ENCODE measurements at regions not wholly inside any gene's neighbourhood (a gene's known extent, or its start where the extent isn't known, plus 50 kb on each side); places are given as distances from the start of the nearest gene placed in this dataset.

DNA sequence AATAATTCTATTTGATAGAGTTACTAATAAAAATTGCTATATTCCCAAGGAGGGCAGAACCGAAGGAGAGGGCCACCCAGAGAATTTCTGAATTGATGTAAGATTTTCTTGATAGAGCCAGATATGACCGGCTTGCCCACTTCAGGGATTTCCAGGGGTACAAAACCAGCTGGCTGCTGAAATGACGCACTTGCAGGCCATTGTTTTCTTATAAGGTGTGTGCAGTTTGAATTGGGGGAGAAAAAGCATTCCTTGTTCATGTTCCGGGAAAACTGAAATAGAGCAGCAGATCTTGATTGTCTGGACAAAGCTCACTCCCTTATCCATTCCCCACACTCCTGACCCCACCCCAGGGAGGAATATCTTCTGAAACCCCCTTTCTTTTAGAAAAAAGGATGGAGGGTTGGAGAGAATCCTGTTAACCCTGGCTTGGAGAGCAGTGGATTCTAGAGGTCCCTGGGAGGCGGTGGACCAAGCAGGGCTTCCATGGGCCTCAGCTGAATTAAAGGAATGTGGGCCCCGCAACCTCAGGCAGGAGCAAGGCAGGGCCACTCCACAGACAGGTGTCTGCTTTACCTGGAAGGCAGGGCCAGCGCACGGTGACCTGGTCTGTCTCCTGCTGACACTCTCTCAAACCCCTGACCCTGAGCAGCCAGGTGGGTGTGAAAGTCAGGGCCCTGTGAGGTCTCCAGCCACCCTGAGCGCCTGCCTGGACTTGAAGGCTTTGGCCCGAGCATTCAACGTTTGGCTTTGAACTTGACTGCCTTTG, 96.4 kb downstream of the TMEM170B start:
- DNase-seq: no peak

DNA sequence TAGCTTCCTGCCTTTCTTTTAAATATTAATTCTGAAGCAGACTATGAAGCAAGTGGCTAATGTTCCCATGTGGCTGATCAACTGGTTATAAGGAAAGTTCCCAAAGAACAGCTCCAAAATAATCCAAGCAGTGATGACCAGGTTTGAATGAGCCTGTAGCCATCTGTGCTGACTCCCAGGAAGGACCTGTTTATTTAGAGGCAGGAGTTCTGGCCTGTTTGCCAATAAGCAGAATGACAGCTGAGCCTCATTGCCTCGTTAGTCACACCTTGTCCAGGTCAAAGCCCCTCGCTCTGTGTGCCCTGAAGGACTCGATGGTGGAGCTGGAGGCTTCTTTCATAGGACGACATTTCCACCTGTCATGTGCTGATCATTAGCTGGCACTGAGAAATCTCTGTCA, 97.4 kb downstream of the TMEM170B start:
- DNase-seq: no peak

DNA sequence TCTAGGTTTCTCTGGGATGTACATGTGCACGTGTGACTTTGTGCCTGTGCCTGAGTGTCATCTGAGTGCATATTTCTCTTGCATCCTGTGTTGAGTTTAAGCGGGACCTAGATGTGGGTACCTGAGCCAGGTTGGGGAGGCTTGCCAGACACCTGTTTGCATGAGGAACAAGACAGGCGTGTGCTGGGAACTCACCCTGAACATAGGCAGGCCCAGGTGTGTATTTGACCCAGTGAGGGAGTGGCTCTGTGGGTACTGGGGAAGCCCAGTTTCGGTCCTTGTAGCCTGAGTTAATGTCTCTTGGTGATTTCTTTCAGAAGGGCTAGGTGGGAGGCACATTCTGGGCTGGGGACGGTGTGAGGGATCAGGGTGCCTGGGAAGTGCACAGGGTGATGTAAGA, 98.6 kb downstream of the TMEM170B start:
- DNase-seq: no peak

GRCh38 chr6:11637266-11637665, 99.7 kb downstream of the TMEM170B start:
- DNase-seq: no peak

GRCh38 chr6:11639376-11640235, 102.1 kb downstream of the TMEM170B start:
- no peak for DNase-seq

GRCh38 chr6:11640486-11640885, 102.9 kb downstream of the TMEM170B start:
- DNase-seq: no peak

GRCh38 chr6:11644071-11644470, 106.5 kb downstream of the TMEM170B start:
- no peak for DNase-seq

DNA sequence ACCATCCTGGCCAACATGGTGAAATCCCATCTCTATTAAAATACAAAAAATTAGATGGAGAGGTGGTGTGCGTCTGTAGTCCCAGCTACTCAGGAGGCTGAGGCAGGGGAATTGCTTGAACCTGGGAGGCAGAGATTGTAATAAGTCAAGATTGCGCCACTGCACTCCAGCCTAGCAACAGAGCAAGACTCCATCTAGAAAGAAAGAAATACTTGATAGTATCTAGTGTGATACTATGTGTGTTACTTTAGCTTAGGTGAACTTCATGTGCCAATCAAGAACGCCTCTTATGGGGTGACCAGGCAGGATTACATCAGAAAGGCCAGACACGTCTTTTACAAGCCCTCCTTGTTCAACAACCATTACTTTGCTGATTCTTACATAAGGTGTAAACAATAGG, 107.1 kb downstream of the TMEM170B start:
- DNase-seq: no peak

DNA sequence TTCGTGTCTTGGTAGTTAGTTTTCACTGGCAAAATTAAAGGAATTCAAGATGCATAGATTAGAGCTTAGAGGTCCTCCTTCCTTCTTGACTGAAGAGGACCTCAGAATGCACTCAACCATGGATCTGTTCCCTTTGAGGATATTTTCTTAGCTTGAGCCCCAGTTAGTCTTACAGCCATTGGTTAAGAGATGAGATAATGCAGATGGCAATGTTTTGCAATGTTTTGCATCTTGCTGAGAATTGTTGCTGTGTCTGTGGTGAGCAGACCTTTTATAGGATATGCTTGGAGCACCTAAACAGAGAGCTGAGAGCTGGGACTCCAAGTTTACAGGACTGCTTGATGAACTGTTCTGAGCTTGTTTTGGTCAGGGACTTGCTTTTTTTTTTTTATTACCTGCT, 107.5 kb downstream of the TMEM170B start:
- no peak for DNase-seq

DNA sequence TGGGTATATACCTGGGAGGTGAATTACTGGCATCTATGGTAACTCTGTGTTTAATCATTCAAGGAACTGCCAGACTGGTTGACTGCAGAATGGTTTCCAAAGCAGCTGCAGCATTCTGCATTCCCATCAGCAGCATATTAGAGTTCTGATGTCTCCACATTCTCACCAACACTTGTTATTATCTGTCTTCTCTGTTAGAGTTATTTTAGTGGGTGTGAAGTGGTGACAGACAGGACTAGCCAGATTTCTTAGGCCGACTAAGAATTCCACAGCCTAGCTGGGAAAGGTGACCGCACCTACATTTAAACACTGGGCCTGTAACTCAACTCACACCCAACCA, 110.9 kb downstream of the TMEM170B start:
- DNase-seq: no peak

DNA sequence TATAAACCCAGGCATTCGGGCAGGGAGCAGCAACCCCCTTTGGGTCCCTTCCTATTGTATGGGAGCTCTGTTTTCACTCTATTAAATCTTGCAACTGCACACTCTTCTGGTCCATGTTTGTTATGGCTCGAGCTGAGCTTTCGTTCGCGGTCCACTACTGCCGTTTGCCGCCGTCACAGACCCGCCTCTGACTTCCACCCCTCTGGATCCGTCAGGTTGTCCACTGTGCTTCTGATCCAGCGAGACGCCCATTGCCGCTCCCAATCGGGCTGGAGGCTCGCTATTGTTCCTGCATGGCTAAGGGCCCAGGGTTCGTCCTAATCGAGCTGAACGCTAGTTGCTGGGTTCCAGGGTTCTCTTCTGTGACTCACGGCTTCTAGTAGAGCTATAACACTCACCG, 111.3 kb downstream of the TMEM170B start:
- DNase-seq: no peak

DNA sequence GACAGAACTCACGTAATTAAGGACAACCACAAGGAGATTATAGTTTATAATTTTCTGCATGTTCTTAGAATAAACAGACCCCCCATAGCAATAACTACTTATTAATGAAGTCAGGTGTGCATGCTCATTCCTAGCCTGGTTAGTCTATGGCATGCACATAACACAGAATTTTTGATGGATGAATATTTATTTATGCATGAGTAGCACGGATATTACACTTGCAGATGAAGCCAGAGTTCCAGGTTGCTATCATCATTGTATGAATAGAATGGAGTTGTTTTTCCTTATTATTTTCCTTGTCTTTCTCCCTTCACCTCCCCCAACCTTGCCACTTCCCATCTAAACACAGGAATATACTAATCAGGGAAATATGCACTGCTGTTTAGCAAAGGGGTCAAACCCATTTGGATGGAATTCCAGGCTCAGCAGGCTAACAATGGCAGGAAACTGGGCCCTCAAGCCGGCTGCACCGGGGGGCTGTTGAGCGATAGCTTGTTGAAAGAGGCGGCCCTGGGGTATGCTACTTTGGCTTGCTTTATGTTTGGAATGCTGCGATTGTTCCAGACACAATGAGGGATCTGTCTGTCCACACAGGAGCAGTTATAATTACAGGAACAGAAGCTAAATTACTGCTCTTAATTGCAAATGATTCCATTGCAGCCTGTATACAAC, 112.6 kb downstream of the TMEM170B start:
- DNase-seq: no peak

DNA sequence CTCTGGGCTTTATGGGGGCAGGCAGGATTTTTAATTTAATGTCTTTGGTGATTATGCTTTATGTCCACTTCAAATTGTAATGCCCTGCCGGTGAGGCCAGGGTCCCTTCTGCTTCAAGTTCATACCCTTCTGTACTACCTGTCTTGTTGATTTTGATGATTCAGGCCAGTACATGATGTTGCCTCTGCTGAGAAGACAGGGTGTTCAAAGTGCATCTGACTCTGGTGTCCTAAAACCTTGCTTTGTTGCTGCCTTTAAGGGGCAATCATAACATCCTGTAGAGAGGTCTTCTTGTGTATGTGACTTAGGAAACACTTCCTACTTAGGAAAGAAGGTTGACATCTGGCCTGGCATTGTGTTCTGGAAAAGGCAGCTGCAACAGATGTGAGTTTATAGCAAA, 113.2 kb downstream of the TMEM170B start:
- DNase-seq: no peak

DNA sequence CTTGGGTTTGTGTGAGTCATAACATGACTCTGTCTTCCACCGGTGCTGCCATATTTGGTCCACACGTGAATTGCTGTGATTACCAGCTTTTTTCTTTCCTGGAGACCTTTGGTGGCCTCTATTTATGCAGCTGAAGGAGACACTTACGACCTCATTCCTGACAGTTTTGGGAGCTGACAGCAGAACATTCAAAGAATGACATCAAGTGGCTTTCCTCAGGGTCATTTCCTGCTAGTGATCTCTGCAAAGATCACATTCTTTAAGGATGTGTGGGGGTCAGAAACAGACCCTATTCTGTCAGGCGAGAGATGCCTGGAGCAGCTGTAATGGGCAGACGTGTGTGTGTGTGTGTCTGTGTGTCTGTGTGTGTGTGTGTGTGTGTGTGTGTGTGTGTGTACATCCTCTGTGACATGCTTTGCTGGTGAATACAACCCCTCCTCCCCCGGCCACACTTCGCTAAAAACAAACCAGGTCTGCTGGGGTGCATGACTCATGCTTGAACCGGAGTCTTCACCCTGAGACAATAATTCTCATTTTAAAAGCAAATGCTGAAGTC, 115.6 kb downstream of the TMEM170B start:
- DNase-seq: peak; percentile 30 to 36

GRCh38 chr6:11654876-11655275, 117.3 kb downstream of the TMEM170B start:
- DNase-seq: no peak

DNA sequence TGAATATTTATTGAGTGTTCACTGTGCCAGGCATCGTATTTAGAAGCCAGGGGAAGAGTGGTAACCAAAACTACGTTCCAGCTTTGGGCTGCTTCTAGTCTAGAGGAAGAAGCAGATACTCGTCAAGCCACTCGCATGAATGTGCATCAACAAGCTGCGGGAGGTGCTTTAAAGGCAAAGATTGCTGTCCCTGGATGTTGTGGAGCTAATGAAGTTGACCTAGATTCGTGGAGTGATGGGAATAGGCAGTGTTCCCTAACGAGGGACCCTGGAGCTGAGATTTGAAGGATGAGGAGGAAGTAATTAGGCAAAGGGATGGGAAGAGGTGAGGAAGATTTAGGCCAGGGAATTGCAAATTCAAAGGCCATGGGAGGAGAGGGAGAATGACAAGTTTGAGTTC, 118.9 kb downstream of the TMEM170B start:
- DNase-seq: no peak

GRCh38 chr6:11659757-11660156, 118.8 kb downstream of the ADTRP start:
- DNase-seq: no peak

DNA sequence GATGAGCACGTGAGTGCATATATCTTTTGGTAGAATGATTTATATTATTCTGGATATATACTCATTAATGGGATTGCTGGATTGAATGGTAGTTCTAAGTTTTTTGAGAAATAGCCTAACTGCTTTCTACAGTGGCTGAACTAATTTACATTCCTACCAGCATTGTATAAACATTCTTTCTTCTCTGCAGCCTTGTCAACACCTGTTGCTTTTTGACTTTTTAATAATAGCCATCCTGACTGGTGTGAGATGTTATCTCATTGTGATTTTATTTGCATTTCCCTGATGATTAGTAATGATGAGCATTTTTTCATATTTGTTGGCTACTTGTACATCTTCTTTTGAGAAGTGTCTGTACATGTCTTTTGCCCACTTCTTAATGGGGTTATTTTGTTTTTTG, 116.3 kb downstream of the ADTRP start:
- no peak for DNase-seq

- DNase-seq: no peak
Measured at GRCh38 chr6:11663519-11663918, 115.1 kb downstream of the ADTRP start.
